ENCODE measurements at regions not wholly inside any gene's neighbourhood (a gene's known extent, or its start where the extent isn't known, plus 50 kb on each side); places are given as distances from the start of the nearest gene placed in this dataset.

GRCh38 chrX:145549496-145549895 lies 268.1 kb upstream of the SLITRK2 start:
- POLR2A ChIA-PET = no interaction called here
- 26% methylated on average over 3 of the region's 3 CpGs for WGBS (ENCODE audit: missing lambda C conversion rate)
- DNase-seq (ENCODE audit: low read depth in 1 of 2, low spot score in 1 of 2) (no peak), ATAC-seq (no peak), FAIRE-seq (no peak)
- Histone ChIP-seq H3K4me2 (no peak overlapping the region), H3K9me3 (no peaks in the 10 kb centered on the region), H3K4me1 (no peaks in the 10 kb centered on the region), H3K27ac (no peak overlapping the region), H3K4me3 (no peak overlapping the region)
- CTCF ChIA-PET = no interaction called here
- TF ChIP-seq HMGXB4 (CRISPR knock-in tag; IDR thresholded peaks at IDR 0.05; ENCODE audit: borderline replicate concordance) (no peak), BCL3 (IDR thresholded peaks at IDR 0.05) (no peak), MAZ (IDR thresholded peaks at IDR 0.05; ENCODE audit: borderline replicate concordance, low read depth, low read length) (no peak), KDM5A (IDR thresholded peaks at IDR 0.05) (no peak), CBX2 (IDR thresholded peaks at IDR 0.05; ENCODE audit: borderline replicate concordance, low read depth) (no peak), PHF8 (IDR thresholded peaks at IDR 0.05; ENCODE audit: borderline replicate concordance, low read depth) (no peak), USF2 (IDR thresholded peaks at IDR 0.05) (no peak)

GRCh38 chrX:145552643-145553042 lies 265.0 kb upstream of the SLITRK2 start:
- no peak for ATAC-seq
- WGBS (ENCODE audit: missing lambda C conversion rate) = 9% methylated on average over 1 of the region's 1 CpG
- POLR2A ChIA-PET = no interaction called here
- Histone ChIP-seq H3K4me2 (no peak overlapping the region), H3K4me3 (no peak overlapping the region), H3K4me1 (no peaks in the 10 kb centered on the region), H3K27ac (no peak overlapping the region), H3K9me3 (no peaks in the 10 kb centered on the region)
- FAIRE-seq = no peak
- CTCF ChIA-PET = no interaction called here
- DNase-seq (ENCODE audit: low read depth in 1 of 2, low spot score in 1 of 2) = no peak
- no peak for TF ChIP-seq ZNF302 (CRISPR knock-in tag; IDR thresholded peaks at IDR 0.05)

GRCh38 chrX:145553702-145554101 lies 263.9 kb upstream of the SLITRK2 start:
- CTCF ChIA-PET = no interaction called here
- Histone ChIP-seq H3K9me3 (no peaks in the 10 kb centered on the region), H3K27ac (no peak overlapping the region), H3K4me2 (no peak overlapping the region), H3K4me3 (no peak overlapping the region), H3K4me1 (no peaks in the 10 kb centered on the region)
- ATAC-seq (no peak), FAIRE-seq (no peak), DNase-seq (ENCODE audit: low read depth in 1 of 2, low spot score in 1 of 2) (no peak)
- TF ChIP-seq CBX2 (IDR thresholded peaks at IDR 0.05; ENCODE audit: borderline replicate concordance, low read depth) = no peak
- TF ChIP-seq JUNB (IDR thresholded peaks at IDR 0.05) = no peak
- no peak for TF ChIP-seq MYC (IDR thresholded peaks at IDR 0.05; ENCODE audit: borderline replicate concordance, low read length)
- TF ChIP-seq ZC3H11A (IDR thresholded peaks at IDR 0.05) = no peak
- TF ChIP-seq FOSL2 (IDR thresholded peaks at IDR 0.05) = no peak
- TF ChIP-seq FOSL2 (CRISPR knock-in tag; IDR thresholded peaks at IDR 0.05) = no peak
- TF ChIP-seq HOXB13 (CRISPR knock-in tag; IDR thresholded peaks at IDR 0.05; ENCODE audit: low read depth) = no peak
- no peak for TF ChIP-seq PBX3 (IDR thresholded peaks at IDR 0.05)
- no peak for TF ChIP-seq POLR2A (IDR thresholded peaks at IDR 0.05; ENCODE audit: low read length)
- TF ChIP-seq USF2 (IDR thresholded peaks at IDR 0.05) = no peak
- TF ChIP-seq ZFP36 (IDR thresholded peaks at IDR 0.05; ENCODE audit: borderline replicate concordance, partially characterized antibody) = no peak
- no peak for TF ChIP-seq BHLHE40 (IDR thresholded peaks at IDR 0.05; ENCODE audit: low read depth, low read length)
- TF ChIP-seq EHF (CRISPR knock-in tag; IDR thresholded peaks at IDR 0.05) = no peak
- TF ChIP-seq KDM1A (IDR thresholded peaks at IDR 0.05; ENCODE audit: low read depth) = no peak
- TF ChIP-seq EHMT2 (IDR thresholded peaks at IDR 0.05; ENCODE audit: low read depth) = no peak
- TF ChIP-seq RCOR1 (IDR thresholded peaks at IDR 0.05; ENCODE audit: low read depth, low read length) = no peak
- WGBS (ENCODE audit: missing lambda C conversion rate) = 0% methylated on average over 3 of the region's 4 CpGs
- POLR2A ChIA-PET = no interaction called here
